ENCODE measurements at regions not wholly inside any gene's neighbourhood (a gene's known extent, or its start where the extent isn't known, plus 50 kb on each side); places are given as distances from the start of the nearest gene placed in this dataset.
A peak's percentile ranks its signal among the peaks of the same experiment; 100 is the strongest.

DNA sequence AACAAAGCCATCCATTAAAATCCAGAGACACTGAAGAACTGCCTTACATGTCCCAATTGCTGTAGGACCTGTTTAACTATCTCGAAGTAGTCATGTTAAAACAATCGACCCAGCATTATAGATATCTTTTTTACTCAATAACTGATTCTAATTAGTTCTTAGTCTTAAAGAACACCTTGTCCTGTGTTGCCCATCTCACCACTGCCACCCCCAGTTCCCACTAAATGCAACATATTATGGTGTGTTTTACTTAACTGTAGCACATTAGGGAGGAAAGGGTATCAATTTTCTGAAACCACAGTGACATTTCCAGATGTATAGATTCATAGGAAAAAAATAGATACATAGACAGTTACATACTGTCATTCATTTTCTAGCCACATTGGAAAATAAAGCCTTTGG is 221.2 kb downstream of the MEF2C start:
- DNase-seq = no peak
- peaks cover 31% of the 10 kb centered on the region for H3K27me3 Mint-ChIP-seq (ENCODE audit: insufficient read depth)
- H3K27ac Mint-ChIP-seq = no peak overlapping the region
- TF ChIP-seq, protein P1, sequence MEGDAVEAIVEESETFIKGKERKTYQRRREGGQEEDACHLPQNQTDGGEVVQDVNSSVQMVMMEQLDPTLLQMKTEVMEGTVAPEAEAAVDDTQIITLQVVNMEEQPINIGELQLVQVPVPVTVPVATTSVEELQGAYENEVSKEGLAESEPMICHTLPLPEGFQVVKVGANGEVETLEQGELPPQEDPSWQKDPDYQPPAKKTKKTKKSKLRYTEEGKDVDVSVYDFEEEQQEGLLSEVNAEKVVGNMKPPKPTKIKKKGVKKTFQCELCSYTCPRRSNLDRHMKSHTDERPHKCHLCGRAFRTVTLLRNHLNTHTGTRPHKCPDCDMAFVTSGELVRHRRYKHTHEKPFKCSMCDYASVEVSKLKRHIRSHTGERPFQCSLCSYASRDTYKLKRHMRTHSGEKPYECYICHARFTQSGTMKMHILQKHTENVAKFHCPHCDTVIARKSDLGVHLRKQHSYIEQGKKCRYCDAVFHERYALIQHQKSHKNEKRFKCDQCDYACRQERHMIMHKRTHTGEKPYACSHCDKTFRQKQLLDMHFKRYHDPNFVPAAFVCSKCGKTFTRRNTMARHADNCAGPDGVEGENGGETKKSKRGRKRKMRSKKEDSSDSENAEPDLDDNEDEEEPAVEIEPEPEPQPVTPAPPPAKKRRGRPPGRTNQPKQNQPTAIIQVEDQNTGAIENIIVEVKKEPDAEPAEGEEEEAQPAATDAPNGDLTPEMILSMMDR (IDR thresholded peaks at IDR 0.05) = no peak
- no peaks in the 10 kb centered on the region for H3K9me3 Mint-ChIP-seq
- H3K4me1 Mint-ChIP-seq (ENCODE audit: low read depth) = peaks cover 23% of the 10 kb centered on the region
- peak overlapping the region; percentile 84; the same call in 1 of the 2 replicates for H3K4me3 Mint-ChIP-seq
- H3K36me3 Mint-ChIP-seq (ENCODE audit: low read depth) = no peaks in the 10 kb centered on the region

DNA sequence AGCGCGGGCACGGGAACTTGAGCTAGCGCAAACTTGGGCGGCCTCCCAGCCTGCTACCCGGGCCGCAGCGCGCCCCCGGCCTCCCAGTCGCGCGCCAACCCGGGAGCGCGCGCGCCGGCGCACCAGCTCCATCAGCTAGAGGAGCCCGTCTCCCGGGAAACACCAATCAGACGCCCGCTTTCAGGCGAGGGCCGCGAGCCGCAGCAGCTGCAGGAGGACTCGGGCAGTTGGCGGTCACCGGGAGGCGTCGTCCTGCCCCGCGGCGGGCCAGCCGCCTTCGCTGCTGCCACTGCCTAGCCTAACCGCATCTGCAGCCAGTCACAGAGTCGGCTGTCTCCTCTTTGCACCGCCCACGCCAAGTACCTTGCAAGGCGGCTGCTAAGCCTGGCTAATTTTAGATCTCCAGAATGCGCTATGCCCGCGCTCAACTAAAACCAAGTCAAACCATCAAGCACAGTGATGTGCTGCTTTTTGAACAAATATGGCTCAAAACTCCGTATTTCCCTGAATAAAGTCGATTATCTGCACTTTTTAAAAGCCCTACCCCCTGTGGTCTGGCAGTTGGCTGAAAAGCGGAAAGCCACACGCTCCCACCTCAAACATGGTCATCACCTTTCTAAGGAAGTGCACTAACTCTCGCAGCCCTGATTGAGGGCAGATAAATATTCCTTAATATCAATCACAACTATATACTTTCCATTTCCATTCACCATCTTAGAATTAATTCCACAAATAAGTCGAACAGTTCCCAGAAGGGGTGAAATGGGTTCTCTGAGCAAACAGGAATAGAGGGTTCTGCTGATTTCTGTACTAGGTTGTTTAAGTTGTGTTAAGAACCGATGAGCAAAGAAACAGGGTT is 221.8 kb downstream of the MEF2C start:
- peak; percentile 39 for DNase-seq
- peak overlapping the region; percentile 84 for H3K4me3 Mint-ChIP-seq
- H3K27ac Mint-ChIP-seq = no peak overlapping the region
- peaks cover 17% of the 10 kb centered on the region for H3K4me1 Mint-ChIP-seq (ENCODE audit: low read depth)
- TF ChIP-seq, protein P1 (IDR thresholded peaks at IDR 0.05) = no peak
- no peaks in the 10 kb centered on the region for H3K9me3 Mint-ChIP-seq
- H3K27me3 Mint-ChIP-seq (ENCODE audit: insufficient read depth) = peaks cover 26% of the 10 kb centered on the region
- H3K36me3 Mint-ChIP-seq (ENCODE audit: low read depth) = no peaks in the 10 kb centered on the region

DNA sequence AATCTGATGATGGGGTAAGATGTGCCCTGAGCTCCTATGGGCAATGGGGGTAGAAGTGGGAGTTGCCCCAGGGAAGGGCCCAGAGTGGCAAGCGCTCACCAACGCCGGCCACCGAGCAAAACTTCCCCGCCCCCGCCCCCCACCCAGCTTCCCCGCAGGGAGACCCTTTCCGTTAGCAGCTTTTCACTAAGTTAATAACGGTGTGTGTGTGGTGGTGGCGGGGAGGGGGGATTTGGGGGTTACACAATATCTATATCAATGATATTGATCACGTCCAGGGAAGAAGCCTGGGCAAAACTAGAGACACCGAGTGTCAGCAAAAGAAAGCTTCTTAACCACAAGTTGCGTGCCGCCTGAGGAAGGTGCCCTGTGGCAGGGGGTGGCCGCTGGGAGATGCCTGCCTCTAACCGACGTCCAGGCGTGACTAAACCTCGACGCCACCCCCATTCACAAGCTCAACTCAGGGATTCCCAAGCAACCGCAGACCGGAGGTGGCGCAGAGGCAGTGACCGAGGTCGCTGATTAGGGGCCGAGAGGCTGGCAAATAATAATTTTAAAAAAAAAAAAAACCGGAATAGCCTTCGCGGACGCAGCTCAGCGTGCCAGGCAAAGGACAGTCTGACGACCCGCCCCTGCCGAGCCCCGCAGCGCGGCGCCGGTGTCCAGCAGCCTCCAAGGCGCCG is 222.6 kb downstream of the MEF2C start:
- TF ChIP-seq, protein P1 (IDR thresholded peaks at IDR 0.05) = no peak
- no peak for DNase-seq
- H3K4me3 Mint-ChIP-seq = peak overlapping the region; percentile 84; the same call in 1 of the 2 replicates
- peaks cover 21% of the 10 kb centered on the region for H3K27me3 Mint-ChIP-seq (ENCODE audit: insufficient read depth)
- H3K27ac Mint-ChIP-seq = no peak overlapping the region
- peaks cover 11% of the 10 kb centered on the region; the same call in 1 of the 2 replicates for H3K4me1 Mint-ChIP-seq (ENCODE audit: low read depth)
- no peaks in the 10 kb centered on the region for H3K9me3 Mint-ChIP-seq
- no peaks in the 10 kb centered on the region for H3K36me3 Mint-ChIP-seq (ENCODE audit: low read depth)

DNA sequence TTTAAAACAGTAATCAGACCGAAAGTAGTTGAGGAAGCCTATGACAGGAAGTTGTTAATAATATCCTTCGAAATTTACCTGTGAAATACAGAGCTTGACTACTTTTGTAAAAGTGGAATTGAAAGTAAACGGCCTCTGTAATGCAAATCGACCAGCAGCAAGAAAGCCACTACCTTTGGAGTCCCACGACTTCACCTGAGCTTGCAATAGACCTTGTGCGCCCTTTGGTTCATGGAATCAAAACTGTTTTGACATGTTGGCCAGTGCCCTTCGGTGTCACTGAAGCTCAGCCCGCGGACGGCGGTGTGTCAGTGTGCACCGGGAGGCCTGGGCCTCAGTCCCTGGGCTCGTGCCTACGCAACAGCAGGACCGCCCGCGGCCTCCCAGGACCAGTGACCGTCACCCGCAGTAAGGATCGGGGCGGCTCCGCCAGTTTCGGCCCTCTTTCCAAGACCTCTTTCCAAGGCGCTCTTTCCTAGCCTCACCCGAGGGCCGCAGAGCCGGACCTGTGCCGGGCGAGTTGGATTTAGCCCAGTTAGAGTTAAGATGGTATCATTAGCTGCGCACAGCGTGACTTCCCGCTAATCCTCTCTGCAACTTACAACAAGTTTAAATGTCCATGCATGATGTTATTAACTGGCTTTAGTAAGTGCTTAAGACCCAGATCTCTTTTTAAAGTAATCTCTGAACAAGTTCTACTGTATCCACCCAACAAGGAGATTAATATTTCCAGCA is 223.3 kb downstream of the MEF2C start:
- H3K36me3 Mint-ChIP-seq (ENCODE audit: low read depth) = no peaks in the 10 kb centered on the region
- no peak overlapping the region for H3K27ac Mint-ChIP-seq
- no peaks in the 10 kb centered on the region for H3K9me3 Mint-ChIP-seq
- H3K4me1 Mint-ChIP-seq (ENCODE audit: low read depth) = peaks cover 11% of the 10 kb centered on the region; the same call in 1 of the 2 replicates
- H3K4me3 Mint-ChIP-seq = peak overlapping the region; percentile 25; the same call in 1 of the 2 replicates
- TF ChIP-seq, protein P1 (IDR thresholded peaks at IDR 0.05) = no peak
- DNase-seq = no peak
- peaks cover 21% of the 10 kb centered on the region for H3K27me3 Mint-ChIP-seq (ENCODE audit: insufficient read depth)

DNA sequence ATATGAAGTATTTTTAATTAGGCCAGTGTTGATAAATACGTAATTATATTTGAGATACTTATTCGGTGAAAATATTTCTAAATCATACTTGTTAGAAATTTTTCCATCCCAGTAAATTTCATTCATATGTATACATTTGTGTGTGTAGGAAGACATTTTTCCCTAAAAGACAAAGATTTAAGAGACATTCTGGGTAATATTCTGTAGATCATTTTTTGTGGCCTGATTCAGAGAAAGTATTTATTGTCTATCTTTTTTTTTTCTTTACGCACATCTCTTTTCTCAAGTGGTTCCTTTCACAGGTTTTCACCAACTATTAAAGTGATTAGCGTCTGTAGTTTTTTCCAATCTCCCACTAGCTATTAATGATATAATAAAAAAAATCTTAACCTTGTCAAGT is 224.1 kb downstream of the MEF2C start:
- H3K9me3 Mint-ChIP-seq = no peaks in the 10 kb centered on the region
- TF ChIP-seq, protein P1 (IDR thresholded peaks at IDR 0.05) = no peak
- no peak overlapping the region for H3K4me3 Mint-ChIP-seq
- peaks cover 11% of the 10 kb centered on the region; the same call in 1 of the 2 replicates for H3K4me1 Mint-ChIP-seq (ENCODE audit: low read depth)
- H3K36me3 Mint-ChIP-seq (ENCODE audit: low read depth) = no peaks in the 10 kb centered on the region
- no peak overlapping the region for H3K27ac Mint-ChIP-seq
- no peak for DNase-seq
- peaks cover 17% of the 10 kb centered on the region for H3K27me3 Mint-ChIP-seq (ENCODE audit: insufficient read depth)
